Gastroesophageal sphincter (tissue), 3 donors: ENCODE measurements at regions not wholly inside any gene's neighbourhood (a gene's known extent, or its start where the extent isn't known, plus 50 kb on each side); places are given as distances from the start of the nearest gene placed in this dataset.

Source experiments
- CTCF ChIP-seq, 4 experiments: fragments of 200-600 bp in 2 of 4; fragments of 450-650 bp in 2 of 4; sonication (generic) in 1 of 4; IDR thresholded peaks; one replicate each; pipeline ENCODE4 v1.5.1; 2017 to 2019; ENCODE audit warnings: antibody characterized with exemption in 4 of 4, mild to moderate bottlenecking in 2 of 4, moderate library complexity in 2 of 4
- EP300 ChIP-seq: sonication (generic); formaldehyde crosslinking; IDR thresholded peaks from one replicate; pipeline ENCODE4 v1.6.1; 2017; ENCODE audit warnings: antibody characterized with exemption, mild to moderate bottlenecking
- POLR2A ChIP-seq, 2 donors: fragments of 450-650 bp; IDR thresholded peaks; one replicate each; pipeline ENCODE4 v1.6.1; 2017; ENCODE audit warnings: antibody characterized with exemption in 2 of 2, mild to moderate bottlenecking in 2 of 2, moderate library complexity in 1 of 2

- TF ChIP-seq POLR2A (IDR thresholded peaks at IDR 0.05) (no peak), EP300 (no peak), CTCF (IDR thresholded peaks at IDR 0.05) (no peak)
These were observed 129.9 kb upstream of the MOCS2 start for GRCh38 chr5:53239301-53239990.
